Mesothelial cell of epicardium (in vitro differentiated cells): ENCODE measurements at regions not wholly inside any gene's neighbourhood (a gene's known extent, or its start where the extent isn't known, plus 50 kb on each side); places are given as distances from the start of the nearest gene placed in this dataset.
A peak's percentile ranks its signal among the peaks of the same experiment; 100 is the strongest.

ENCODE experiments used
- DNase-seq, 2 experiments: peaks; one replicate each; pipeline ENCODE4 v3.0.0; 2021; ENCODE audit warnings: low spot score in 2 of 2; ENCODE audit not compliant: unreplicated experiment in 2 of 2
- H3K27ac Mint-ChIP-seq: 2 replicates; pipeline ENCODE4 v1.8.0; 2021; ENCODE audit warnings: mixed read lengths
- H3K27me3 Mint-ChIP-seq: 2 replicates; pipeline ENCODE4 v1.8.0; 2021; ENCODE audit warnings: low read depth, mixed read lengths
- H3K36me3 Mint-ChIP-seq: 2 replicates; pipeline ENCODE4 v1.8.0; 2021; ENCODE audit warnings: mixed read lengths
- H3K4me1 Mint-ChIP-seq: 2 replicates; pipeline ENCODE4 v1.8.0; 2021; ENCODE audit warnings: mixed read lengths
- H3K4me3 Mint-ChIP-seq: 2 replicates; pipeline ENCODE4 v1.8.0; 2021; ENCODE audit warnings: mild to moderate bottlenecking, moderate library complexity, mixed read lengths
- H3K9me3 Mint-ChIP-seq: 2 replicates; pipeline ENCODE4 v1.8.0; 2021; ENCODE audit warnings: mixed read lengths
- TF ChIP-seq, protein P1 (sequence below): fragments of 200-600 bp; sonication (generic); IDR thresholded peaks from one replicate; pipeline ENCODE4 v1.5.0; 2021; ENCODE audit warnings: antibody characterized with exemption; ENCODE audit not compliant: unreplicated experiment

DNA sequence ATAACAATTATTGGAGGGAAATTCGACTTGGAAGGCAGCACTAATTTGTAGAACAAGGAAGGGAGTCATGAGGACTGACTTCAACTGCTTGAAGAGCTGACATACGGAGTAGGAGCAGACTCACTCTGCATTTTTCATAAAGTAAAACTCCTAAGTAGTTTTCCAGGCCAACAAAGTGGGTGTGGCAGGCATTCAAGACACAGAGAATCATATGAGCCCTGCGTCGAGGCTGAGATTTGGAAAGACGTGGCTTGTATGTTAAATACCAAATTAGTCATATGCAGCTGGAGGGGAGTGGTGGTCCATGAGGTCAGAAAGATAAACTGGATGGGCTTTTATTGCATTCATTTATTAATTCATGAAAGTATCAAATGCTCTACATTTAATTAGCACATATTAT lies 255.7 kb upstream of the JUN start:
- H3K4me1 Mint-ChIP-seq = peaks cover 36% of the 10 kb centered on the region
- H3K27me3 Mint-ChIP-seq = no peaks in the 10 kb centered on the region
- H3K4me3 Mint-ChIP-seq = no peak overlapping the region
- no peak overlapping the region for H3K27ac Mint-ChIP-seq
- TF ChIP-seq, protein P1, sequence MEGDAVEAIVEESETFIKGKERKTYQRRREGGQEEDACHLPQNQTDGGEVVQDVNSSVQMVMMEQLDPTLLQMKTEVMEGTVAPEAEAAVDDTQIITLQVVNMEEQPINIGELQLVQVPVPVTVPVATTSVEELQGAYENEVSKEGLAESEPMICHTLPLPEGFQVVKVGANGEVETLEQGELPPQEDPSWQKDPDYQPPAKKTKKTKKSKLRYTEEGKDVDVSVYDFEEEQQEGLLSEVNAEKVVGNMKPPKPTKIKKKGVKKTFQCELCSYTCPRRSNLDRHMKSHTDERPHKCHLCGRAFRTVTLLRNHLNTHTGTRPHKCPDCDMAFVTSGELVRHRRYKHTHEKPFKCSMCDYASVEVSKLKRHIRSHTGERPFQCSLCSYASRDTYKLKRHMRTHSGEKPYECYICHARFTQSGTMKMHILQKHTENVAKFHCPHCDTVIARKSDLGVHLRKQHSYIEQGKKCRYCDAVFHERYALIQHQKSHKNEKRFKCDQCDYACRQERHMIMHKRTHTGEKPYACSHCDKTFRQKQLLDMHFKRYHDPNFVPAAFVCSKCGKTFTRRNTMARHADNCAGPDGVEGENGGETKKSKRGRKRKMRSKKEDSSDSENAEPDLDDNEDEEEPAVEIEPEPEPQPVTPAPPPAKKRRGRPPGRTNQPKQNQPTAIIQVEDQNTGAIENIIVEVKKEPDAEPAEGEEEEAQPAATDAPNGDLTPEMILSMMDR = no peak
- no peaks in the 10 kb centered on the region for H3K36me3 Mint-ChIP-seq
- H3K9me3 Mint-ChIP-seq = no peaks in the 10 kb centered on the region
- DNase-seq = no peak

DNA sequence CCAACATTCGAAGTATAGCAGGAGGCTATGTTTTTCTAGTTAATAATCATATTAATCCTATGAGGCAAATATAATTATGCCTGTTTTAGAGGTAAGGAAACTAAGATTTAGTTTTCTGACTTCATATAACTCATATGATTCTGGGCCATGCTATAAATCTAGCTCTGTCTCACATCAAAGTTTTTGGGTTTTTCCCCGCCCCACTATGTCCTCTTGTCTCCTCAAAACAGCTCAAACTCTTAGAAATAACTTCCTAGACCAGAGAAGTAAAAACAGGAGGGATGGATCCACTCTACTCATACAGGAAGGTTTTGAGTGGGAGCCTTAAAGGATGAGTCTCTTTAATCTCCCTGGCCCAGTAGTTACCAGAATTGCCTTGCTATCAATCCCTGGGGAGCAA lies 256.4 kb upstream of the FGGY start:
- Mint-ChIP-seq H3K27me3 (no peaks in the 10 kb centered on the region), H3K27ac (peak overlapping the region; percentile 54), H3K9me3 (no peaks in the 10 kb centered on the region), H3K4me1 (peaks cover 34% of the 10 kb centered on the region), H3K36me3 (no peaks in the 10 kb centered on the region), H3K4me3 (no peak overlapping the region)
- TF ChIP-seq, protein P1 = no peak
- no peak for DNase-seq

GRCh38 chr1:59041646-59042277 lies 255.1 kb upstream of the FGGY start:
- no peaks in the 10 kb centered on the region for H3K9me3 Mint-ChIP-seq
- no peak overlapping the region for H3K4me3 Mint-ChIP-seq
- no peak for DNase-seq
- peaks cover 44% of the 10 kb centered on the region for H3K4me1 Mint-ChIP-seq
- peak overlapping the region; percentile 95 for H3K27ac Mint-ChIP-seq
- TF ChIP-seq, protein P1 = no peak
- H3K27me3 Mint-ChIP-seq = no peaks in the 10 kb centered on the region
- no peaks in the 10 kb centered on the region for H3K36me3 Mint-ChIP-seq

GRCh38 chr1:59043796-59044195 lies 253.1 kb upstream of the FGGY start:
- TF ChIP-seq, protein P1 = no peak
- no peak for DNase-seq
- H3K27ac Mint-ChIP-seq = peak overlapping the region; percentile 41
- peaks cover 44% of the 10 kb centered on the region for H3K4me1 Mint-ChIP-seq
- no peak overlapping the region for H3K4me3 Mint-ChIP-seq
- H3K36me3 Mint-ChIP-seq = peaks cover 5% of the 10 kb centered on the region
- H3K27me3 Mint-ChIP-seq = no peaks in the 10 kb centered on the region
- H3K9me3 Mint-ChIP-seq = peaks cover 5% of the 10 kb centered on the region

DNA sequence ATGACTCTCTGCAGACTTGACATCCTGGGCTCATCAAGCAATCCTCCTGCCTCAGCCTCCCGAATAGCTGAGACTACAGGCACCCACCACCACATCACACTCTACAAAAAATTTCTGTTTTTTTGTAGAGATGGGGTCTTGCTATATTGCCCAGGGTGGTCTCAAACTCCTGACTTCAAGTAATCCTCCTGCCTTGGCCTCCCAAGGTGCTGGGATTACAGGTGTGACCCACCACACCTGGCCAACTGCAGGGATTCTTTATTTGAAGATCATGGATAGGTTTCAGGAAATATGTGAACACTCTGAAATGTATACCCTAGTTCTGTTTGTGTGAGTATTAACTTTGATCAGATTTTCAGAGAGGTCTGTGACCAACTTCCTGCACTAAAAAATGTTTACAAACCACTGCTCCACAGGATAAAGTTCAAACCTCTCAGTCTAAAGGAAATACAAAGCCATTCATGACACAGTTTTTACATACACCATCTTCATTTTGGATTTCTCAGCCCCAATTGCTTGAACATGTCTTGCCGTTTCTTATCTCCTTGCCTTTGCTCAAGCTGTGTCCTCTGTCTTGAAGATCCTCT lies 252.3 kb upstream of the FGGY start:
- H3K27ac Mint-ChIP-seq = peak overlapping the region; percentile 41
- H3K4me1 Mint-ChIP-seq = peaks cover 44% of the 10 kb centered on the region
- DNase-seq = no peak
- no peak overlapping the region for H3K4me3 Mint-ChIP-seq
- no peaks in the 10 kb centered on the region for H3K27me3 Mint-ChIP-seq
- H3K36me3 Mint-ChIP-seq = peaks cover 5% of the 10 kb centered on the region
- TF ChIP-seq, protein P1 = no peak
- peaks cover 14% of the 10 kb centered on the region for H3K9me3 Mint-ChIP-seq

DNA sequence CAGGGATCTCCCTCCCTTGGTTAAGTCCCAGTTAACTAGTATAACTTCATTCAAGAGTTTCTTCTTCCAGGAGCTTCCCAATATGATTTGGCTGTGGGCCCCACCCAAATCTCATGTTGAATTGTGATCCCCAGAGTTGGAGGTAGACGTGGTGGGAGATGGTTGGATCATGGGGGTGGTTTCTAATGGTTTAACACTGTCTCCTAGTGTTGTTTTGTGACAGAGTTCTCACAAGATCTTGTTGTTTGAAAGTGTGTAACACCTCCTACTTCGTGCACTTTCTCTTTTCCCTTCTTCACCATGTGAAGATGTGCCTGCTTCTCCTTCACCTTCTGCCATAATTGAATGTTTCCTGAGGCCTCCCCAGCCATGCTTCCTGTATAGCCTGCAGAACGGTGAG lies 251.8 kb upstream of the FGGY start:
- peak overlapping the region; percentile 16 for H3K27ac Mint-ChIP-seq
- H3K4me3 Mint-ChIP-seq = no peak overlapping the region
- H3K9me3 Mint-ChIP-seq = peaks cover 15% of the 10 kb centered on the region
- no peaks in the 10 kb centered on the region for H3K27me3 Mint-ChIP-seq
- TF ChIP-seq, protein P1 = no peak
- H3K36me3 Mint-ChIP-seq = peaks cover 5% of the 10 kb centered on the region
- DNase-seq = no peak
- H3K4me1 Mint-ChIP-seq = peaks cover 44% of the 10 kb centered on the region
